Astrocyte (in vitro differentiated cells and primary cell): ENCODE measurements at regions not wholly inside any gene's neighbourhood (a gene's known extent, or its start where the extent isn't known, plus 50 kb on each side); places are given as distances from the start of the nearest gene placed in this dataset.

Source experiments
- DNase-seq: peaks from one replicate; pipeline ENCODE4 v3.0.0-alpha.2; 2010; ENCODE audit warnings: low read depth
- FAIRE-seq: peaks from 2 replicates; lab custom pipeline; 2011; peaks lifted over from hg19 to GRCh38; lab: Jason Lieb, UNC
- H2AFZ ChIP-seq: 2 replicates; pipeline ENCODE4 v1.6.0; 2012; ENCODE audit warnings: low read depth, low read length, inconsistent platforms
- H3K27ac ChIP-seq: 2 replicates; pipeline ENCODE4 v1.5.1; 2011; ENCODE audit warnings: low read depth, low read length, inconsistent platforms
- H3K27me3 ChIP-seq: 2 replicates; pipeline ENCODE4 v1.6.0; 2011; ENCODE audit warnings: low read length, inconsistent platforms; ENCODE audit not compliant: insufficient read depth
- H3K36me3 ChIP-seq: 2 replicates; pipeline ENCODE4 v1.5.1; 2011; ENCODE audit warnings: low read length, inconsistent platforms; ENCODE audit not compliant: insufficient read depth
- H3K4me1 ChIP-seq: 2 replicates; pipeline ENCODE4 v1.5.1; 2011; ENCODE audit warnings: low read length, inconsistent platforms; ENCODE audit not compliant: insufficient read depth
- H3K4me2 ChIP-seq: 2 replicates; pipeline ENCODE4 v1.6.0; 2012; ENCODE audit warnings: low read length, inconsistent platforms
- H3K4me3 ChIP-seq: 2 replicates; pipeline ENCODE4 v1.5.1; 2011; ENCODE audit warnings: low read depth, mild to moderate bottlenecking, low read length, inconsistent platforms; ENCODE audit not compliant: insufficient read depth
- H3K79me2 ChIP-seq: 2 replicates; pipeline ENCODE4 v1.6.0; 2012; ENCODE audit warnings: mild to moderate bottlenecking, low read length, inconsistent platforms; ENCODE audit not compliant: insufficient read depth
- H3K9ac ChIP-seq: 2 replicates; pipeline ENCODE4 v1.6.0; 2012; ENCODE audit warnings: mild to moderate bottlenecking, low read length, inconsistent platforms
- H3K9me3 ChIP-seq: 2 replicates; pipeline ENCODE4 v1.5.1; 2012; ENCODE audit warnings: low read depth, mild to moderate bottlenecking, low read length, inconsistent platforms; ENCODE audit not compliant: insufficient read depth
- H4K20me1 ChIP-seq: 2 replicates; pipeline ENCODE4 v1.6.0; 2012; ENCODE audit warnings: low read length, inconsistent platforms; ENCODE audit not compliant: insufficient read depth
- H3K27ac Mint-ChIP-seq: one replicate; pipeline ENCODE4 v1.8.0; 2021; ENCODE audit warnings: mild to moderate bottlenecking, mixed read lengths; ENCODE audit not compliant: unreplicated experiment
- H3K27me3 Mint-ChIP-seq: one replicate; pipeline ENCODE4 v1.8.0; 2021; ENCODE audit warnings: low read depth, mixed read lengths; ENCODE audit not compliant: unreplicated experiment
- H3K36me3 Mint-ChIP-seq: one replicate; pipeline ENCODE4 v1.8.0; 2021; ENCODE audit warnings: low read depth, mixed read lengths; ENCODE audit not compliant: unreplicated experiment
- H3K4me1 Mint-ChIP-seq: one replicate; pipeline ENCODE4 v1.8.0; 2021; ENCODE audit warnings: low read depth, mixed read lengths; ENCODE audit not compliant: unreplicated experiment
- H3K4me3 Mint-ChIP-seq: one replicate; pipeline ENCODE4 v1.8.0; 2021; ENCODE audit warnings: mild to moderate bottlenecking, moderate library complexity, mixed read lengths; ENCODE audit not compliant: unreplicated experiment
- H3K9me3 Mint-ChIP-seq: one replicate; pipeline ENCODE4 v1.8.0; 2021; ENCODE audit warnings: mild to moderate bottlenecking, mixed read lengths; ENCODE audit not compliant: unreplicated experiment
- EZH2 ChIP-seq: IDR thresholded peaks from 2 replicates; pipeline ENCODE4 v1.6.1; 2012; ENCODE audit warnings: mild to moderate bottlenecking, low read length, inconsistent platforms; ENCODE audit not compliant: insufficient read depth
- TF ChIP-seq, protein P1 (sequence below): IDR thresholded peaks from 2 replicates; pipeline ENCODE4 v1.5.1; 2011; ENCODE audit warnings: low read depth, mild to moderate bottlenecking, inconsistent platforms, low read length, moderate library complexity; ENCODE audit not compliant: insufficient read depth

DNA sequence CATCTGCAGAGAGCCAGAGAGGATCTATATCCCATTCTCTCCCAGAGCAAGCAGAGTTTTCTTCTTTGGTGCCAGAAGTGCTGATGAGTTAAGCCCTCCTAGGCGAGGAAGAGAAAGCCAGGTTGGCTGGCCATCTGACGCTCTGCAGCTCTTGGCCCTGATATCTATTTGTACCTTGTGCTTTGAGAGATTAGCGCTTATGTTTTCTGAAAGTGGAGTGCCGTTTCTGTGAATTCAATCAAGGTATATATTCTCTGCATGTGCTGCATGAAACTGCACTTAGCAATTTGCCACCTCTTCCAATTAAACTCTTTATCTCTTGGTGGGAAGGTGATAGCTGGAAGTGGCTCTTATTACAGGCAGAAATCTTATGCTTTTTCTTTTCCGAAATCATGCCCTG lies 177.5 kb downstream of the LPIN1 start:
- H3K4me1 ChIP-seq = no peaks in the 10 kb centered on the region
- no peaks in the 10 kb centered on the region for H3K9me3 Mint-ChIP-seq
- H2AFZ ChIP-seq = no peak overlapping the region
- no peaks in the 10 kb centered on the region for H3K27me3 ChIP-seq
- peaks cover 4% of the 10 kb centered on the region for H3K4me1 Mint-ChIP-seq
- H3K4me3 Mint-ChIP-seq = no peak overlapping the region
- no peaks in the 10 kb centered on the region for H3K79me2 ChIP-seq
- DNase-seq (no peak), FAIRE-seq (no peak)
- no peak overlapping the region for H3K9ac ChIP-seq
- no peak overlapping the region for H3K4me2 ChIP-seq
- no peak for TF ChIP-seq EZH2
- TF ChIP-seq, protein P1, sequence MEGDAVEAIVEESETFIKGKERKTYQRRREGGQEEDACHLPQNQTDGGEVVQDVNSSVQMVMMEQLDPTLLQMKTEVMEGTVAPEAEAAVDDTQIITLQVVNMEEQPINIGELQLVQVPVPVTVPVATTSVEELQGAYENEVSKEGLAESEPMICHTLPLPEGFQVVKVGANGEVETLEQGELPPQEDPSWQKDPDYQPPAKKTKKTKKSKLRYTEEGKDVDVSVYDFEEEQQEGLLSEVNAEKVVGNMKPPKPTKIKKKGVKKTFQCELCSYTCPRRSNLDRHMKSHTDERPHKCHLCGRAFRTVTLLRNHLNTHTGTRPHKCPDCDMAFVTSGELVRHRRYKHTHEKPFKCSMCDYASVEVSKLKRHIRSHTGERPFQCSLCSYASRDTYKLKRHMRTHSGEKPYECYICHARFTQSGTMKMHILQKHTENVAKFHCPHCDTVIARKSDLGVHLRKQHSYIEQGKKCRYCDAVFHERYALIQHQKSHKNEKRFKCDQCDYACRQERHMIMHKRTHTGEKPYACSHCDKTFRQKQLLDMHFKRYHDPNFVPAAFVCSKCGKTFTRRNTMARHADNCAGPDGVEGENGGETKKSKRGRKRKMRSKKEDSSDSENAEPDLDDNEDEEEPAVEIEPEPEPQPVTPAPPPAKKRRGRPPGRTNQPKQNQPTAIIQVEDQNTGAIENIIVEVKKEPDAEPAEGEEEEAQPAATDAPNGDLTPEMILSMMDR = no peak
- H3K36me3 ChIP-seq = no peaks in the 10 kb centered on the region
- no peaks in the 10 kb centered on the region for H4K20me1 ChIP-seq
- H3K4me3 ChIP-seq = no peak overlapping the region
- H3K9me3 ChIP-seq = no peaks in the 10 kb centered on the region
- no peak overlapping the region for H3K27ac Mint-ChIP-seq
- H3K27me3 Mint-ChIP-seq = peaks cover 24% of the 10 kb centered on the region
- no peak overlapping the region for H3K27ac ChIP-seq
- no peaks in the 10 kb centered on the region for H3K36me3 Mint-ChIP-seq

GRCh38 chr2:11925295-11926066 lies 179.0 kb downstream of the LPIN1 start:
- peaks cover 4% of the 10 kb centered on the region for H3K4me1 Mint-ChIP-seq
- H3K36me3 Mint-ChIP-seq = no peaks in the 10 kb centered on the region
- no peaks in the 10 kb centered on the region for H3K9me3 Mint-ChIP-seq
- H3K4me1 ChIP-seq = no peaks in the 10 kb centered on the region
- FAIRE-seq (no peak), DNase-seq (no peak)
- H3K36me3 ChIP-seq = no peaks in the 10 kb centered on the region
- TF ChIP-seq, protein P1 = no peak
- no peak for TF ChIP-seq EZH2
- no peak overlapping the region for H3K4me3 Mint-ChIP-seq
- no peaks in the 10 kb centered on the region for H3K9me3 ChIP-seq
- no peaks in the 10 kb centered on the region for H3K79me2 ChIP-seq
- H3K4me2 ChIP-seq = no peak overlapping the region
- H3K9ac ChIP-seq = no peak overlapping the region
- no peaks in the 10 kb centered on the region for H3K27me3 ChIP-seq
- peaks cover 21% of the 10 kb centered on the region for H3K27me3 Mint-ChIP-seq
- H4K20me1 ChIP-seq = no peaks in the 10 kb centered on the region
- no peak overlapping the region for H3K27ac Mint-ChIP-seq
- no peak overlapping the region for H2AFZ ChIP-seq
- no peak overlapping the region for H3K4me3 ChIP-seq
- no peak overlapping the region for H3K27ac ChIP-seq

DNA sequence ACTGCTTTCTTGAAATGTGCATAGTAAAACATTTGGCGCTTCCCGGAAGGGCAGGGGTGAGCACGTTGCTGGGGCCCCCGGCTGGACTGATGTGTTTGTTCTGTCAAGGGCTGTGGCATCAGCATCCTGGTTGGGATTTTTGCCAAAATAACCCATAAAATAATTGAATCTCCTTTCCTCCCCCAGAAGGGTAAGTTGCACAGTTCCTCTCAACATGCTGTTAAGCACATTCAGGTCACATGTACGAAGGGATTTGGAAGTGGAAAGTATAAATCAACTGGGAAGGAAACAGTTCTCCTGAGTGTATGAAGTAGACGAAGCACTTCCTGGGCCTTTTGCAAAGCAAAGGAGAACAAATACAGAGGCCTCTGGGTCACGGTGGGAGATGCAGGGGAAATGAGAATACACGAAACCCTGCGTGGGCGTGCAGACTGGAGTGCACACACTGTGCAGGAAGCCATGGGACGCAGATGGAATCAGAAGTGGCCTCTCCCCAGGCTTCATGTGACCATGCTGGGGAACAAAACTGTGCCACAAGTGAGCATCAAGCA lies 183.9 kb downstream of the LPIN1 start:
- no peak overlapping the region for H2AFZ ChIP-seq
- no peak for DNase-seq
- H3K36me3 Mint-ChIP-seq = no peaks in the 10 kb centered on the region

More for the DNA sequence above, 183.9 kb downstream of the LPIN1 start:
- no peak overlapping the region for H3K4me2 ChIP-seq
- no peak overlapping the region for H3K4me3 ChIP-seq
- FAIRE-seq = no peak
- Mint-ChIP-seq H3K4me1 (no peaks in the 10 kb centered on the region), H3K27me3 (peaks cover 13% of the 10 kb centered on the region), H3K9me3 (no peaks in the 10 kb centered on the region), H3K27ac (no peak overlapping the region), H3K4me3 (no peak overlapping the region)
- no peak for TF ChIP-seq EZH2
- TF ChIP-seq, protein P1 = no peak
- no peak overlapping the region for H3K27ac ChIP-seq
- no peaks in the 10 kb centered on the region for H3K27me3 ChIP-seq
- H3K9ac ChIP-seq = no peak overlapping the region
- no peaks in the 10 kb centered on the region for H4K20me1 ChIP-seq
- no peaks in the 10 kb centered on the region for H3K4me1 ChIP-seq
- H3K36me3 ChIP-seq = no peaks in the 10 kb centered on the region
- H3K79me2 ChIP-seq = no peaks in the 10 kb centered on the region
- no peaks in the 10 kb centered on the region for H3K9me3 ChIP-seq
